Adrenal gland (tissue), 9 donors: ENCODE measurements at regions not wholly inside any gene's neighbourhood (a gene's known extent, or its start where the extent isn't known, plus 50 kb on each side); places are given as distances from the start of the nearest gene placed in this dataset.

Source experiments
- DNase-seq, 7 donors: peaks; one replicate each; pipeline ENCODE4 v3.0.0-alpha.2; 2019 to 2020
- H3K27ac ChIP-seq, 5 donors: fragments of 200-600 bp; sonication (generic) in 4 of 5; 1 replicate in 3 of 5; 2 replicates in 2 of 5; pipeline versions ENCODE4 v1.5.1 to v1.8.0; 2016 to 2020; ENCODE audit warnings: mild to moderate bottlenecking in 1 of 5
- H3K27me3 ChIP-seq: fragments of 200-600 bp; 2 replicates; pipeline ENCODE4 v1.8.0; 2021
- H3K36me3 ChIP-seq, 2 donors: fragments of 200-600 bp; replicated peaks in 1 of 2; 1 replicate in 1 of 2; 2 replicates in 1 of 2; pipeline versions ENCODE4 v1.5.1 to v1.8.0; 2018 to 2022
- H3K4me1 ChIP-seq, 2 donors: fragments of 200-600 bp; replicated peaks in 1 of 2; 1 replicate in 1 of 2; 2 replicates in 1 of 2; pipeline versions ENCODE4 v1.5.1 to v1.8.0; 2018 to 2021
- H3K4me3 ChIP-seq, 4 donors: fragments of 200-600 bp; sonication (generic) in 3 of 4; one replicate each; pipeline ENCODE4 v1.5.1; 2016 to 2018
- H3K9me3 ChIP-seq, 3 donors: fragments of 200-600 bp; sonication (generic) in 1 of 3; replicated peaks in 1 of 3; 1 replicate in 2 of 3; 2 replicates in 1 of 3; pipeline versions ENCODE4 v1.5.1 to v1.8.0; 2016 to 2021
- CTCF ChIP-seq, 6 experiments: fragments of 450-650 bp in 4 of 6; fragments of 200-600 bp in 2 of 6; sonication (generic) in 1 of 6; IDR thresholded peaks; 1 replicate in 5 of 6; 2 replicates in 1 of 6; pipeline versions ENCODE4 v1.5.1 to v1.8.0; 2016 to 2021; ENCODE audit warnings: antibody characterized with exemption in 6 of 6, mild to moderate bottlenecking in 2 of 6, moderate library complexity in 1 of 6
- POLR2A ChIP-seq, 2 donors: fragments of 450-650 bp; IDR thresholded peaks; one replicate each; pipeline ENCODE4 v1.6.1; 2017; ENCODE audit warnings: antibody characterized with exemption in 2 of 2, mild to moderate bottlenecking in 2 of 2, moderate library complexity in 1 of 2
- whole genome bisulfite sequencing, 4 donors: extraction: QIAGEN DNeasy Blood & Tissue Kit in 2 of 4; methylation state at CpG; one replicate each; pipeline versions ENCODE4 v1.1.5 to v1.1.7; 2013 to 2017; 5-methylcytosine and 5-hydroxymethylcytosine counted together
- intact Hi-C, 2 donors: fragments of 100-400 bp; cut with DNase I; formaldehyde crosslinking; loops; one replicate each; pipeline versions ENCODE4 v1.14.1 to v1.15.0; 2022 to 2023
- donor health status: healthy with polysubstance abuse.
- donor health status: Bipolar disorder and iron deficiency.
- donor health status: DM: yes; HTN: yes; CAD: no.
- donor health status: DM: no; HTN: no; CAD: no.
- donor health status: DM: no; HTN: no; CAD: no.

GRCh38 chr19:33910922-33911321 lies 114.3 kb downstream of the KCTD15 start:
- no peak for TF ChIP-seq CTCF (IDR thresholded peaks at IDR 0.05)
- no peak for TF ChIP-seq POLR2A (IDR thresholded peaks at IDR 0.05)
- WGBS, 4 donors, result 84 to 86% (median 85%) methylated on average over 7 of the region's 7 CpGs
- Histone ChIP-seq H3K27me3 (peaks cover 10% of the 10 kb centered on the region), H3K36me3 (no peaks in the 10 kb centered on the region), H3K27ac (no peak overlapping the region), H3K9me3 (no peaks in the 10 kb centered on the region), H3K4me1 (no peaks in the 10 kb centered on the region), H3K4me3 (no peak overlapping the region)
- no peak for DNase-seq
- intact Hi-C loops, result no loop called here

- WGBS, 4 donors, result 46 to 71% (median 65%) methylated on average over 9 of the region's 9 CpGs
- Histone ChIP-seq H3K36me3 (no peaks in the 10 kb centered on the region), H3K4me1 (no peaks in the 10 kb centered on the region), H3K27me3 (no peaks in the 10 kb centered on the region), H3K27ac (no peak overlapping the region), H3K4me3 (no peak overlapping the region), H3K9me3 (no peaks in the 10 kb centered on the region)
- intact Hi-C loops, result no loop called here
- TF ChIP-seq POLR2A (IDR thresholded peaks at IDR 0.05), result no peak
- TF ChIP-seq CTCF (IDR thresholded peaks at IDR 0.05), result no peak
- no peak for DNase-seq
Measured at GRCh38 chr19:33914599-33914998, 117.9 kb downstream of the KCTD15 start.

GRCh38 chr19:33916792-33917191 lies 120.1 kb downstream of the KCTD15 start:
- H3K4me3 ChIP-seq, result no peak overlapping the region
- WGBS, 4 donors, result 71 to 79% (median 76%) methylated on average over 1 of the region's 1 CpG
- H3K27me3 ChIP-seq, result no peaks in the 10 kb centered on the region
- TF ChIP-seq POLR2A (IDR thresholded peaks at IDR 0.05), result no peak
- no peak for TF ChIP-seq CTCF (IDR thresholded peaks at IDR 0.05)
- no peaks in the 10 kb centered on the region for H3K9me3 ChIP-seq
- intact Hi-C loops, result no loop called here
- no peak overlapping the region for H3K27ac ChIP-seq
- H3K4me1 ChIP-seq, result no peaks in the 10 kb centered on the region
- DNase-seq, result no peak
- H3K36me3 ChIP-seq, result no peaks in the 10 kb centered on the region

GRCh38 chr19:33919291-33919690 lies 122.6 kb downstream of the KCTD15 start:
- H3K27me3 ChIP-seq, result no peaks in the 10 kb centered on the region
- no peak overlapping the region for H3K27ac ChIP-seq
- no peak for DNase-seq
- intact Hi-C loops, result no loop called here
- H3K9me3 ChIP-seq, result no peaks in the 10 kb centered on the region
- TF ChIP-seq POLR2A (IDR thresholded peaks at IDR 0.05) (no peak), CTCF (IDR thresholded peaks at IDR 0.05) (no peak)
- no peaks in the 10 kb centered on the region for H3K4me1 ChIP-seq
- H3K36me3 ChIP-seq, result no peaks in the 10 kb centered on the region
- H3K4me3 ChIP-seq, result no peak overlapping the region
- 85 to 94% (median 88%) methylated on average over 1 of the region's 1 CpG for WGBS, 4 donors
